SJSA1 (cell line): ENCODE measurements at regions not wholly inside any gene's neighbourhood (a gene's known extent, or its start where the extent isn't known, plus 50 kb on each side); places are given as distances from the start of the nearest gene placed in this dataset.
"Not testable (repeated sequence)": the region's sequence is repeated elsewhere in the genome, so short reads cannot be mapped to it uniquely, and the experiment has no call there.

Experiments used
- DNase-seq, 2 experiments: peaks; one replicate each; pipeline ENCODE4 v3.0.0-alpha.2; 2015 to 2020; ENCODE audit warnings: low spot score in 2 of 2, low read depth in 1 of 2
- H3K27ac ChIP-seq: fragments of 250-450 bp; sonication (Bioruptor Pico); 2 replicates; pipeline ENCODE4 v1.5.1; 2020; ENCODE audit warnings: mild to moderate bottlenecking, moderate library complexity
- H3K27me3 ChIP-seq: fragments of 250-450 bp; sonication (Bioruptor Pico); replicated peaks from 2 replicates; pipeline ENCODE4 v1.5.1; 2020; ENCODE audit warnings: mild to moderate bottlenecking, moderate library complexity
- H3K36me3 ChIP-seq: fragments of 250-450 bp; sonication (Bioruptor Pico); 2 replicates; pipeline ENCODE4 v1.5.1; 2020; ENCODE audit warnings: mild to moderate bottlenecking
- H3K4me1 ChIP-seq: fragments of 250-450 bp; sonication (Bioruptor Pico); replicated peaks from 2 replicates; pipeline ENCODE4 v1.6.1; 2021; ENCODE audit warnings: mild to moderate bottlenecking
- H3K4me3 ChIP-seq: fragments of 250-450 bp; sonication (Bioruptor Pico); 2 replicates; pipeline ENCODE4 v1.5.1; 2020; ENCODE audit warnings: mild to moderate bottlenecking
- H3K9me3 ChIP-seq: fragments of 250-450 bp; sonication (Bioruptor Pico); replicated peaks from 2 replicates; pipeline ENCODE4 v1.5.1; 2020; ENCODE audit warnings: mild to moderate bottlenecking

GRCh38 chrY:19484997-19485396 is 259.5 kb downstream of the KDM5D start:
- H3K36me3 ChIP-seq: no peaks in the 10 kb centered on the region

GRCh38 chrY:19479141-19479540 is 265.4 kb downstream of the KDM5D start:
- Histone ChIP-seq H3K4me1 (no peaks in the 10 kb centered on the region), H3K4me3 (no peak overlapping the region), H3K9me3 (no peaks in the 10 kb centered on the region), H3K36me3 (no peaks in the 10 kb centered on the region), H3K27ac (no peak overlapping the region), H3K27me3 (no peaks in the 10 kb centered on the region)
- DNase-seq: no peak

More at GRCh38 chrY:19484997-19485396, 259.5 kb downstream of the KDM5D start:
- DNase-seq: no peak
- no peak overlapping the region for H3K4me3 ChIP-seq
- H3K27ac ChIP-seq: no peak overlapping the region
- H3K4me1 ChIP-seq: no peaks in the 10 kb centered on the region
- H3K9me3 ChIP-seq: no peaks in the 10 kb centered on the region
- no peaks in the 10 kb centered on the region for H3K27me3 ChIP-seq

DNA sequence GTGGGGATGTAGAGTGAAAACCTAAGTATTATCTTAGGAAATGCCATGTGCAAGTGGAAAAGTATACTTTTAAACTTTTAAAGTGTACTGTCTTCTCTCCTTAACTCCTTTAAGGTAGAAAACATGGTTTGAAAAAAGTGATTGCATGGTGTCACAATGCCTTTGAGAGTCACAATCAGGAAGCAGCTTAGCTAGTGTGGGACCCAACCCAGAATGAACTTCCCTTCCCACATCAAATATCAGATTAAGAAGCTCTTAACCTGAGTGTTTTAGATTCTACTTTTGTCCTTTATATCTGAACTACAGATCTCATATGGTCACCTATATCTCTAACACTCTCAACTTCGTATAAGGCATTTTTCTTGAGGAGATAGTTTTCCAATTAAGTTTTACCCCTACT is 266.6 kb downstream of the KDM5D start:
- DNase-seq: no peak
- Histone ChIP-seq H3K36me3 (no peaks in the 10 kb centered on the region), H3K27me3 (no peaks in the 10 kb centered on the region), H3K4me3 (no peak overlapping the region), H3K9me3 (no peaks in the 10 kb centered on the region), H3K27ac (no peak overlapping the region), H3K4me1 (no peaks in the 10 kb centered on the region)

- H3K9me3 ChIP-seq: no peaks in the 10 kb centered on the region
- no peak overlapping the region for H3K27ac ChIP-seq
- H3K4me1 ChIP-seq: no peaks in the 10 kb centered on the region
- no peak for DNase-seq
- no peak overlapping the region for H3K4me3 ChIP-seq
- no peaks in the 10 kb centered on the region for H3K36me3 ChIP-seq
- H3K27me3 ChIP-seq: no peaks in the 10 kb centered on the region
These were observed 278.7 kb downstream of the KDM5D start for GRCh38 chrY:19465809-19466208.

- no peak for DNase-seq
- no peak overlapping the region for H3K27ac ChIP-seq
- H3K36me3 ChIP-seq: no peaks in the 10 kb centered on the region
- H3K9me3 ChIP-seq: no peaks in the 10 kb centered on the region
- no peaks in the 10 kb centered on the region for H3K27me3 ChIP-seq
- no peaks in the 10 kb centered on the region for H3K4me1 ChIP-seq
- H3K4me3 ChIP-seq: no peak overlapping the region
These were observed 287.6 kb downstream of the KDM5D start for GRCh38 chrY:19456855-19457448.

DNA sequence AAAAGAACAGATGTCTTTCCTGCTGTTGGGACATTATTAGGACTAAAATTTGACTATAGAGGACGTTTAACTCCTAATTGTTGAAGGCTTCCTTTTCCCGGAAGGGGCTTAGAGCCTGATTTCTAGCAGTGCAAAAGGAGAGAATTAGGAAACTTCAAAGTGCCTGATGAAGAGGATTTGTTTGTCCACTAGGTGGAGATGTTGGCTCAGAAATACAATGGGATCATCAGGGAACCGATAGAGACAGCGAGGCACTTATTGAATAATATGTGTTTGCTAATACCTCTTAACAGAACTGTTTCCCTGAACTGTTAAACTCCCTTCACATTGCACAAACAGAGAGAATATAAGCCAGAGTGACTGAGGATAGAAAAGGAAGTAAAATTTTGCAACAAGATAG is 311.5 kb downstream of the KDM5D start:
- peak in 1 of 2 experiments; percentile 9 for DNase-seq
- Histone ChIP-seq H3K27me3 (no peaks in the 10 kb centered on the region), H3K9me3 (no peaks in the 10 kb centered on the region), H3K27ac (no peak overlapping the region), H3K4me3 (no peak overlapping the region), H3K4me1 (no peaks in the 10 kb centered on the region), H3K36me3 (no peaks in the 10 kb centered on the region)

DNA sequence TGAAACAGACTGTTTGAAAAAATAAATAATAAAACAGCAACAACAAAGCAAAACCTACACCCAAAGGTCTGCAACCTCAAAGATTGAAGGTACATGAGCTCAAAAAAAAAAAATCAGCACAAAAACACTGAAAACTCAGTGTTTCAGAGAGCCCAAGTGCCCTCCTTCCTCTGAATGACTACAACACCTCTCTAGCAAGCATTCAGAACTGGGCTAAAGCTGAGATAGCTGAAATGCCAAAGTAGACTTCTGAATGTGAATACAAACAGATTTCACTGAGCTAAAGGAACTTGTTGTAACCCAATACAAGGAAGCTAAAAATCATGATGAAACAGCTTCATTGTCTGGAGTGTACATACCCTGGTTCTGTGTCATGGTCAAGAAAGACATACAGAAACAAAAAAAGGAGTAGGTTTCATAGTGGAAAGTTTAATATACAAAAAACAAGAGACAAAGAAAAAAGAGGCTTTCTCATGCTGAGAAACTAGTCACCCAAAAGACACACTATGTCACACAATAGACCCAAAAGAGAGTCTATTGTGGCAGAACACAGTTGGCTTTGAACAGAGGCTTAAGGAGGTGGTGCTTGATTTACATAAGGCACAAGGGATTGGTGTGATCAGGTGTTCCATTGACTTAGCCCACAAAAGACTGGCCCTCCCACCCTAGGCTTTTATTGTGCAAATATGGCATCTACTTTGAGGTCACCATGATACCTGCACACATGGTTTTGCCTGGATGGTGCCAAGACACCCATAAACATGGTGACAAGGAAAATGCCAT is 316.6 kb downstream of the KDM5D start:
- H3K4me1 ChIP-seq: no peaks in the 10 kb centered on the region
- H3K4me3 ChIP-seq: no peak overlapping the region
- no peak for DNase-seq
- H3K36me3 ChIP-seq: no peaks in the 10 kb centered on the region
- H3K27me3 ChIP-seq: no peaks in the 10 kb centered on the region
- H3K27ac ChIP-seq: no peak overlapping the region
- H3K9me3 ChIP-seq: no peaks in the 10 kb centered on the region

DNA sequence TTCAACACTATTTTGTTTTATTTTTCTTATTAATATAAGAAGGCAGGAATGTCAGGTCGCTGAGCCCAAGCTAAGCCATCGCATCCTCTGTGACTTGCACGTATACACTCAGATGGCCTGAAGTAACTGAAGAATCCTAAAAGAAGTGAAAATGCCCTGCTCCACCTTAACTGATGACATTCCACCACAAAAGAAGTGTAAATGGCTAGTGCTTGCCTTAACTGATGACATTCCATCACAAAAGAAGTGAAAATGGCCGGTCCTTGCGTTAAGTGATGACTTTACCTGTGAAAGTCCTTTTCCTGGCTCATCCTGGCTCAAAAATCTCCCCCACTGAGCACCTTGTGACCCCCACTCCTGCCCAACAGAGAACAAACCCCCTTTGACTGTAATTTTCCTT is 317.3 kb downstream of the KDM5D start:
- not testable (repeated sequence) for H3K36me3 ChIP-seq, DNase-seq, H3K4me3 ChIP-seq, H3K27ac ChIP-seq, H3K9me3 ChIP-seq, H3K4me1 ChIP-seq, H3K27me3 ChIP-seq

- H3K4me1 ChIP-seq: no peaks in the 10 kb centered on the region
- DNase-seq: no peak
- H3K36me3 ChIP-seq: no peaks in the 10 kb centered on the region
- no peak overlapping the region for H3K27ac ChIP-seq
- H3K9me3 ChIP-seq: no peaks in the 10 kb centered on the region
- H3K27me3 ChIP-seq: no peaks in the 10 kb centered on the region
- no peak overlapping the region for H3K4me3 ChIP-seq
These were observed 333.4 kb downstream of the KDM5D start for GRCh38 chrY:19410980-19411766.

DNA sequence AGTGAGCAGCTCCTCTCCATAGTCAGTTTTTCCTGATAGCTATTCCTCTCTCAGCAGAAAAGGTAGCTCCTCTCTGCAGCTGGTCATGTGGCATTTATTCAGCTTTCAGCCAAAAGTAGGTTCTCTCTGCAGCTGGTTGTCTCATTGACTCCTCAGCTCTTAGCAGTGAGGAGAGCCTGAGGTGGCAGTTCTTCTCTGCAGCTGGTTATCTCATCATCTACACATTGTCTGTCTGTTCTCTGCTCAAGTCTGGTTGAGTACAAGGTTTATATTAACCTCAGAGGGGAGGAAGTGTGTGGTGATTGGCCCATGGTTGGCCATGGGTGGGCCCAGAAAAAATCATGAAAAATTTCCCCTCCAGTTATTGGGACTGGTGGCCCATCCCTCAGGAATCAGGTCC is 338.3 kb downstream of the KDM5D start:
- H3K36me3 ChIP-seq: no peaks in the 10 kb centered on the region
- H3K4me3 ChIP-seq: no peak overlapping the region
- no peaks in the 10 kb centered on the region for H3K4me1 ChIP-seq
- DNase-seq: no peak
- no peaks in the 10 kb centered on the region for H3K27me3 ChIP-seq
- no peak overlapping the region for H3K27ac ChIP-seq
- H3K9me3 ChIP-seq: no peaks in the 10 kb centered on the region

DNA sequence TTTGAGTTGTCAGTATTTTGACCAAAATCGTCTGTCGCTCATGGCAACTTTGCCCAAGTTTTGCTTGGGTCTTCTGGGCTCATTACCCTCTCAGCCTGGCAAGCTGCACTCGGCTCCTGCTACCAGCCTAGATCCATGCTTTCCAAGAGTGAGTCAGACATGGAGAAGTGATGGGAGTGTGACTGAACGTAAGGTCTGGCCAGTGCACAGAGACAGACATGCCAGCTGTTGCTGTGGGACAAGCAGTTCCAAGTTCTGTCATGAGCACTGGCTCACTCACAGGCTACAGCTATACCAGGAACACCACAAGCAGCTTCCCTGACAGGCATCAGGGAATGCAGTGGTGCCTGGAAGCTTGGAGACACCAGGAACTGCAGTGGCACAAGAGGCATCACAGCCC is 338.9 kb downstream of the KDM5D start:
- Histone ChIP-seq H3K4me1 (no peaks in the 10 kb centered on the region), H3K27ac (no peak overlapping the region), H3K36me3 (no peaks in the 10 kb centered on the region), H3K4me3 (no peak overlapping the region), H3K27me3 (no peaks in the 10 kb centered on the region), H3K9me3 (no peaks in the 10 kb centered on the region)
- no peak for DNase-seq

- H3K36me3 ChIP-seq: no peaks in the 10 kb centered on the region
- no peaks in the 10 kb centered on the region for H3K4me1 ChIP-seq
- no peak overlapping the region for H3K27ac ChIP-seq
- no peaks in the 10 kb centered on the region for H3K9me3 ChIP-seq
- DNase-seq: no peak
- no peaks in the 10 kb centered on the region for H3K27me3 ChIP-seq
- no peak overlapping the region for H3K4me3 ChIP-seq
These were observed 351.6 kb downstream of the KDM5D start for GRCh38 chrY:19392876-19393275.

DNA sequence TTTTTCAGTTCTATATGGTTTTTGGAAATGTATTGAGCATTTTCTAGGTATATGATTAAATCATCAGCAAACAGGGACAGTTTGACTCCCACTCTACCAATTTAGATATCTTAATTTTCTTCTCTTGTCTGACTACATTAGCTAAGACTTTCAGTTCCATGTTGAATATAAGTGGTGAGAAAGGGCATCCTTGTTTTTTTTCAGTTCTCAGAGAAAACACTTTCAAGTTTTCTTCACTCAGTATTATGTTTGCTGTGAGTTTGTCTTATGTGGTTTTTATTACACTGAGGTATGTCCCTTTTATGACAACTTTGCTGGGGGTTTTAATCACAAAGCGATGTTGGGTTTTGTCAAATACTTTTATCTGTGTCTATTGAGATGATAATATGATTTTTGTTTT is 352.6 kb downstream of the KDM5D start:
- Histone ChIP-seq H3K4me1 (no peaks in the 10 kb centered on the region), H3K36me3 (no peaks in the 10 kb centered on the region), H3K9me3 (no peaks in the 10 kb centered on the region), H3K4me3 (no peak overlapping the region), H3K27me3 (no peaks in the 10 kb centered on the region), H3K27ac (no peak overlapping the region)
- no peak for DNase-seq

DNA sequence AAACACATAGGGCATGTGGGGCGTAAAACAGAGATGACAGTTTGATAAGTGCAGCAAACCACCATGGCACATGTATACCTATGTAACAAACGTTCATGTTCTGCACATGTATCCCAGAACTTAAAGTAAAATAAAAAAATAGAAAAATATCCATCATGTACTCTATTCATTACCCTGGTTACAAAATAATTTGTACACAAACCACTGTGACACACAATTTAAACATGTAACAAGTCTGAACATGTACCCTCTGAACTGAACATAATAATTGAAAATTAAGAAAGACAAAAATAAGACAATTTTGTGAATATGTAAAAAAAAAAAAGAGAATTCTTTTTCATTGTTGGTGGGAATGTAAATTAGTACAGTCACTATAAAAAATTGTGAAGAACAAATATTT is 379.2 kb downstream of the KDM5D start:
- H3K4me1 ChIP-seq: no peaks in the 10 kb centered on the region
- no peaks in the 10 kb centered on the region for H3K36me3 ChIP-seq
- H3K27ac ChIP-seq: no peak overlapping the region
- no peaks in the 10 kb centered on the region for H3K27me3 ChIP-seq
- no peak for DNase-seq
- H3K4me3 ChIP-seq: no peak overlapping the region
- no peaks in the 10 kb centered on the region for H3K9me3 ChIP-seq
